Loucy (cell line): ENCODE measurements at regions not wholly inside any gene's neighbourhood (a gene's known extent, or its start where the extent isn't known, plus 50 kb on each side); places are given as distances from the start of the nearest gene placed in this dataset.

Experiments used
- EZH2phosphoT487 ChIP-seq: fragments of 200-600 bp; IDR thresholded peaks from 2 replicates; pipeline ENCODE4 v1.6.1; 2018; ENCODE audit warnings: antibody characterized with exemption, mild to moderate bottlenecking, moderate library complexity, borderline replicate concordance
- TF ChIP-seq, protein P1 (sequence below): fragments of 200-600 bp; sonication (generic); conservative IDR thresholded peaks from 2 replicates; pipeline ENCODE4 v1.5.1; 2014; ENCODE audit warnings: mild to moderate bottlenecking, antibody characterized with exemption, low read length

GRCh38 chr10:110436554-110437350 lies 61.0 kb upstream of the DUSP5 start:
- TF ChIP-seq, protein P1, sequence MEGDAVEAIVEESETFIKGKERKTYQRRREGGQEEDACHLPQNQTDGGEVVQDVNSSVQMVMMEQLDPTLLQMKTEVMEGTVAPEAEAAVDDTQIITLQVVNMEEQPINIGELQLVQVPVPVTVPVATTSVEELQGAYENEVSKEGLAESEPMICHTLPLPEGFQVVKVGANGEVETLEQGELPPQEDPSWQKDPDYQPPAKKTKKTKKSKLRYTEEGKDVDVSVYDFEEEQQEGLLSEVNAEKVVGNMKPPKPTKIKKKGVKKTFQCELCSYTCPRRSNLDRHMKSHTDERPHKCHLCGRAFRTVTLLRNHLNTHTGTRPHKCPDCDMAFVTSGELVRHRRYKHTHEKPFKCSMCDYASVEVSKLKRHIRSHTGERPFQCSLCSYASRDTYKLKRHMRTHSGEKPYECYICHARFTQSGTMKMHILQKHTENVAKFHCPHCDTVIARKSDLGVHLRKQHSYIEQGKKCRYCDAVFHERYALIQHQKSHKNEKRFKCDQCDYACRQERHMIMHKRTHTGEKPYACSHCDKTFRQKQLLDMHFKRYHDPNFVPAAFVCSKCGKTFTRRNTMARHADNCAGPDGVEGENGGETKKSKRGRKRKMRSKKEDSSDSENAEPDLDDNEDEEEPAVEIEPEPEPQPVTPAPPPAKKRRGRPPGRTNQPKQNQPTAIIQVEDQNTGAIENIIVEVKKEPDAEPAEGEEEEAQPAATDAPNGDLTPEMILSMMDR, result no peak
- no peak for TF ChIP-seq EZH2phosphoT487
